GM18517 (cell line): ENCODE measurements at regions not wholly inside any gene's neighbourhood (a gene's known extent, or its start where the extent isn't known, plus 50 kb on each side); places are given as distances from the start of the nearest gene placed in this dataset.

Source experiments
- ATAC-seq: cut with Tn5 transposase; IDR thresholded peaks from one replicate; pipeline ENCODE4 v1.9.1; 2021; ENCODE audit warnings: mild to moderate bottlenecking, moderate library complexity; ENCODE audit not compliant: unreplicated experiment

GRCh38 chr12:84605983-84606382, 306.6 kb downstream of the SLC6A15 start:
- ATAC-seq = no peak

- ATAC-seq = no peak
Observed at GRCh38 chr12:84604551-84604950, 308.0 kb downstream of the SLC6A15 start.

GRCh38 chr12:84603484-84604248, 308.9 kb downstream of the SLC6A15 start:
- ATAC-seq = no peak

GRCh38 chr12:84601483-84601882, 311.1 kb downstream of the SLC6A15 start:
- no peak for ATAC-seq

GRCh38 chr12:84599539-84599938, 313.1 kb downstream of the SLC6A15 start:
- no peak for ATAC-seq

- ATAC-seq = no peak
Observed at GRCh38 chr12:84596266-84596665, 316.3 kb downstream of the SLC6A15 start.

GRCh38 chr12:84594157-84594556, 318.4 kb downstream of the SLC6A15 start:
- ATAC-seq = no peak

GRCh38 chr12:84585776-84586395, 326.7 kb downstream of the SLC6A15 start:
- no peak for ATAC-seq

- no peak for ATAC-seq
Observed at GRCh38 chr12:84572196-84572595, 340.4 kb downstream of the SLC6A15 start.

- no peak for ATAC-seq
Observed at GRCh38 chr12:84562331-84562730, 350.3 kb downstream of the SLC6A15 start.

- ATAC-seq = no peak
Observed at GRCh38 chr12:84561351-84561750, 351.2 kb downstream of the SLC6A15 start.

GRCh38 chr12:84554199-84554723, 358.3 kb downstream of the SLC6A15 start:
- no peak for ATAC-seq

GRCh38 chr12:84553331-84554117, 359.1 kb downstream of the SLC6A15 start:
- no peak for ATAC-seq

- ATAC-seq = no peak
Observed at GRCh38 chr12:84551373-84551772, 361.2 kb downstream of the SLC6A15 start.

GRCh38 chr12:84550518-84550917, 362.1 kb downstream of the SLC6A15 start:
- no peak for ATAC-seq

GRCh38 chr12:84542289-84542688, 370.3 kb downstream of the SLC6A15 start:
- ATAC-seq = no peak

- no peak for ATAC-seq
Observed at GRCh38 chr12:84537666-84538065, 374.9 kb downstream of the SLC6A15 start.

GRCh38 chr12:84512751-84513150, 399.8 kb downstream of the SLC6A15 start:
- ATAC-seq = no peak

GRCh38 chr12:84508851-84509260, 403.7 kb downstream of the SLC6A15 start:
- peak; percentile 20 for ATAC-seq

- ATAC-seq = peak; percentile 49
Observed at GRCh38 chr12:84507956-84508850, 404.4 kb downstream of the SLC6A15 start.
